SK-N-MC (cell line): ENCODE measurements at regions not wholly inside any gene's neighbourhood (a gene's known extent, or its start where the extent isn't known, plus 50 kb on each side); places are given as distances from the start of the nearest gene placed in this dataset.

Source experiments
- EZH2 ChIP-seq: fragments of 200-600 bp; sonication (generic); IDR thresholded peaks from one replicate; pipeline ENCODE4 v1.6.1; 2017; ENCODE audit warnings: antibody characterized with exemption
- FOXP2 ChIP-seq: optimal IDR thresholded peaks from 2 replicates; pipeline ENCODE3; 2011; ENCODE audit warnings: mild to moderate bottlenecking, moderate library complexity; ENCODE audit not compliant: insufficient read depth; ENCODE audit errors: extremely low read length, control extremely low read depth
- POLR2AphosphoS5 ChIP-seq: IDR thresholded peaks from 2 replicates; pipeline ENCODE4 v1.6.1; 2012; ENCODE audit warnings: mild to moderate bottlenecking, low read depth, low read length, borderline replicate concordance

DNA sequence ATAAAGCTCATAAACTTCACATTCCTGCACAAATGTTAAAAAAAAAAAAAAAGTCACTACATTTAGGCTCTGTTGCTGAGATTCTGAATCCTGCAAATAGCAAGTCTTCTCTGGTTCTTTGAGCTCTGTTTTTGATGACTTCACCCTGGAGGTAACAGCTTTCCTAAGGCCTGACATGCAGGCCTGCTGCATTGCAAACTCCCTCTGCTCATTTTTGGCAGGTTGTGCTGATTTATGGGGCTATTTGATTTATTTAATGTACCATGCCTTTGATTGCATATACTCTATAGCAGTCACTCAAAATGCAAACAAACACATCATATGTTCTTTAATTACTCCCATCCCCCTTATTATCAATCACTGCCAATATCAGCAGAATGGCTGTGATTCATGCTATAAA is 416.1 kb upstream of the IZUMO3 start:
- TF ChIP-seq POLR2AphosphoS5 (no peak), EZH2 (no peak), FOXP2 (no peak)
